ENCODE measurements at regions not wholly inside any gene's neighbourhood (a gene's known extent, or its start where the extent isn't known, plus 50 kb on each side); places are given as distances from the start of the nearest gene placed in this dataset.

DNA sequence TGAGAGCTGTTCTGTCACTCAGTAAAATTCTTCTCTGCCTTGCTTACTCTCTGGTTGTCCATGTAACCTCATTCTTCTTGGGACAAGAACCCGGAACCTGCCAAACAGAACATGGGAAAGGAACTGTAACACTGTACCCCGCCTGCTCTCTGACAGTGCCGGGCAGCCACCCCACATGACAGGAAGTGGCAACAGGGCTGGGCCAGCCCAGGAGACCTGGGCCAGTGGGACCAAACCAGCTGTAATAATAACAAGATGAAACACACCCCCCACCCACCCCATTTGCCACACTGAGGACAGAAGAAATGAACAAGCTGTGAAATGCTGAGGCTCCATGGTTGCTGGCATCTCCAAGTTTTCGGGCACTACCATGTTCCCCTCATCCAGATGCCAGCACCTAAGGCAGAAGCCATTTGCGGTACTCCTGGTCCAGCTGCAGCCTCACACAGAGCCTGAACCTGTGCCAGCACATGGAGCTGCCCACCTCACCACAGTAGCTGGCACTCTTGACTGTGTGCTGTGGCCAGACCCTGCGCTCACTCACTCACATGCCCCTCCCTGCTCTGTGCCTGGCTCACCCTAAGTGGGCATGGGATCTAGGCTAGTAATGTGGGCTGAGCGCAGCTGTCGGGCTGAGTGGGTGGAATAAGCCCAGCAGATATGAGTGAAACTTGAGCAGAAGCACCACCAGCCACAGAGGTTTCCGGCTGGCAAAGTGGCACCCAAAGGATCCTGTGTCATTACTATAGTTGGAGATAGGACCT, 126.2 kb upstream of the UGT8 start:
- no peak for DNase-seq

DNA sequence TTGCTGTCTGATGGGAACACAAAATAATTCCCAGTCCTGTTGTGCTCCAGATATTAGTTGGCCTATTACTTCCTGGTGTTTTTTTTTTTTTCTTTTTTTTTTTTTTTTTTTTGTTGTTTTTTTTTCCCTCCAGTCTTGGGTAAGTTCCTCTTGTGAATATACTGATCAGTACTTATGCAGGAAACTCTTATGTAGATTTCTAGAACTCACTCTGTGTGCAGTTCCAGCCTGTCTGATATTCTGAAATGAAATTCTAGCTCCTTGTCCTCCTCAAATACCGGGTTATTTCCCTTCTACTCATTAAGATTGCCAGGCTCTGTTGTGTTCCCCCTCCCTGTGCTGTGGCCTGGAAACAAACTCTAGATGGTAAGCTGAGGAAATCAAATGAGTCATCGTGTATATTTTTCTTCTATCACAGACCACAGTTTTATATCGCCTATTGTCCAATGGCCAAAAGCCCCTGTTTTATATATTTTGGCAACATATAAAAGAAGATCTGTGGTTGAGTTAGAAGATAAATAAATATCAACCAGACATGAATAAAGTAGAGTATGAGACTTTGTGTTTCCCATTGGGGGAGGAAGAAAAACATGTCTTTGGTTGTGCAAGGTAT, 124.3 kb upstream of the UGT8 start:
- no peak for DNase-seq

DNA sequence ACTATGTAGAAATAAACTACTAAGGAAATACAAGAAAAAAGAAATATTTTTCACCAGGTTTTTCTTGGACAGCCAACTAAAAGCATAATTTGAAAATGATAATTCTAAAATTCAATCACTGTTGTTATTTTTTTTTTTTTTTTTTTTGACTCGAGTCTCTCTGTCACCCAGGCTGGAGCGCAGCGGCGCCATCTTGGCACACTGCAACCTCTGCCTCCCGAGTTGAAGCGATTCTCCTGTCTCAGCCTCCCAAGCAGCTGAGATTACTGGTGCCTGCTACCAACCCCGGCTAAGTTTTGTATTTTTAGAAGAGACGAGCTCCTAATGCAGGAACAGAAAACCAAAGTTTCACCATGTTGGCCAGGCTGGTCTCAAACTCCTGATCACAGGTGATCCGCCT, 122.3 kb upstream of the UGT8 start:
- no peak for DNase-seq

DNA sequence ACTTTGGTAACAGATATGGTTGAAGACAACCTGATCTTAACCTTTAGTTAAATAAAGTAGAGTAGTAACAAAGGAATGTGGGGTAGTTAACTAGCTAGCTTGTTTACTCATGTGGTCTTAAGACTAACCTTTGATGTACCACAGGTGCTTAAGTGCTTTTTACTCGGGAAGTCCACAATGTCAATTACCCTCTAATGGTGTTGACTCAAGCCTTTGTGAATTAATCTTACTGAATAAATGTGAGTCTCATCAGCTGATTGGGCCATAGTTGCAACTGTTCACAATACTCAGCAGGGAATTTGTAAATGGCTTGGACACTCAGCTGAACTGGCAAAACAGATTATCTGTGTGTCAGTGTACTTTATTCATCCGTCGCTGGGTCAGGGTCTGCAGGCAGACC, 119.0 kb upstream of the UGT8 start:
- DNase-seq = no peak

DNA sequence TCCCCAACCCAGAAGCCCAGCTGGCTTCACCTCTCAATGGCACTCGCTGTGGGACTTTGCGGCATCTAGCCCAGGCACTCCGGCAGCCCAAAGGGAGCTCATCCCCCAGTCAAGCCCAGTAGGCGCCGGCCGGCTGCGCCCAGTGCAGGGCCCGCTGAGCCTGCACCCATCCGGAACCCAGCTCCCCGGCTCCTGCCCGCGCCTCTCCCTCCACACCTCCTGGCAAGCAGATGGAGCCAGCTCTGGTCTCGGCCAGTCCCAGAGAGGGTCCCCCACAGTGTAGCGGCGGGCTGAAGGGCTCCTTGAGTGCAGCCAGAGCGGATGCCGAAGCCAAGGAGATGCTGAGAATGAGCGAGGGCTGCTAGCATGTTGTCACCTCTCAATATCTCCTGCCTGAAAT, 116.8 kb upstream of the UGT8 start:
- no peak for DNase-seq

DNA sequence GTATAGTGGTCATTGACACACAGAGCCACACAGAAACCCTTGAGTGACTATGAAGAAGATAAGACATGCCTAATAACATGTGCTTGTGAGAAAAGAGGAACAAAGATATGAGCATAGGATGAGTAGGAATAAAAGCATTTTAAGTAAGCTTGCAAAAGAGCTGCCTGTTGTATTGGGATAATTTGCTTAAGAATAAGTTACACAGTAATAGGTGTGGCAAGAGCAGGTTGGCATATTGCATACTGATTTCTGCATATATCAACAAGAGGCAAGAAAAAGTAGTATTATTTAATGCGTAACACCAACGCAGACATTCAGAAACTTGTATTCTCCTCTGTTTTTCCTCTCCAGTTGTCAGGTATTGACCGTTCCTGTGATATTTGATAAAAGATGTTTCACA, 111.5 kb upstream of the UGT8 start:
- no peak for DNase-seq

DNA sequence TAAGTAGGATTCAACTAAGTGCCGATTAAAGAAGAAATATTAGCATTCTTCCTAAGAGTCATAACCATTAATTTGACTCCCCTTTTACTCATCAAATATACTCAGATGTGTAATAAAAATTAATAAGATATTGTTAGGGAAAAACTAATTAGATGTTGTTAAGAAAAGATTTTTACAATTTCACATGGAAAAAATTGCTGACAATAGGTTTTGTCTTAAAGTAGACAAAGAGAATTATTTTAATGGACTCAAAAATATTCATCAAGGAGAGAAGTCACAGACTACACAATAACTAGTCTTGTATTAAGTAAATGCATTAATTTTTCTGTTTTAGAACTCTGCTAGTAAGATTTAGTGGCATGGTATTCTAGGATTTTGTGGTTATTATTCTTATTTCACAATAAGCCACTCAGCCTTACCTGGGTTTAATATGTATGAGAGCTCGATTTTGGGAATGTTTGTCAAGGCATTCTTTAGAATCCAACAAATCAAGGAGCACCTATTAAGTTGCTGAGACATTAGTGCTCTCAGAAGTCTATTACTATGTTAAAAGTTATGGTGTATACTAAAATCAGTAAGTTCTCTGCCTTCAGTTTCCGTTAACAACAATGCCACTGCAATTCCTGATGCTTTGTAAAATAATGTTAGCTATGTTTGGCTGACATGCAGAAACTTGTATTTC, 110.2 kb upstream of the UGT8 start:
- DNase-seq = no peak

DNA sequence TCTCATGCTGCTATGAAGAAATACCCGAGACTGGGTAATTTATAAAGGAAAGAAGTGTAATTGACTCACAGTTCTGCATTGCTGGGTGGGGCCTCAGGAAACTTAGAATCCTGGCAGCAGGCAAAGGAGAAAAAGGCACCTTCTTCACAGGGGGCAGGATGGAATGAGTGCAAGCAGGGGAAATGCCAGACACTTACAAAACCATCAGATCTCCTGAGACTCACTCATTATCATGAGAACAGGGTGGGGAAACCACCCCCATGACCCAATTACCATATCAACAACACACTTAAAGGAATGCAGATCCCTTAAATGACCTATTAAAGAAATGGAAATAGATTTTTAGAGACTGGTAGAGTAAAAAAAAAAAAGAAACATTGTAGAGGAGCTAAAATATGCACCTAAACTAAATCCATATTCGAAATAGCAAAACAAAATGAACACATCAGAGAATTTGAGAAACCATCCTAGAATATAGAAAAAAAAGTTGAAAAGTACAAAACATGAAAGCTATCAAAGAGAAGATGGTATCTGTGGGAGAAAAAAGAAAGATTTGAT, 104.3 kb upstream of the UGT8 start:
- DNase-seq = no peak

DNA sequence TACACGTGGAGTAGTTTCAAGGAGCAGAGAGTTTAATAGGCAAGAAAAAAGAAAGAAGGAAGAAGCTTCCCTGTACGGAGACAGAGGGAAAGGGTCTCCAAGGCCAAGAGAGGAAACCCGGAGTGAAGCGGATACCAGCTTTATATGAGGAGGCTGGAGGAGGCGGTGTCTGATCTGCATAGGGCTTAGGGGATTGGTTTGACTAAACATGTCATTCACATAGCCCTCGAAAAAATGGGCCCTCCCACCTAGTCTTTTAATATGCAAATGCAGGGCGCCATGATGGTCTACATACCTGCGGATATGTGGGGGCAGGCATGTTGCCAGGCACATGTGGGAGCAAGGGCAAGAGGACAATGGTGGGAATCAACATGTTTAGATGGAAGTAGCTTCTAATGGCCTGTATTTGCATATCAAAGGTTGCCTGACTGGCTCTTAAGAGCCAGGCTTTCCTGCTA, 103.1 kb upstream of the UGT8 start:
- no peak for DNase-seq

DNA sequence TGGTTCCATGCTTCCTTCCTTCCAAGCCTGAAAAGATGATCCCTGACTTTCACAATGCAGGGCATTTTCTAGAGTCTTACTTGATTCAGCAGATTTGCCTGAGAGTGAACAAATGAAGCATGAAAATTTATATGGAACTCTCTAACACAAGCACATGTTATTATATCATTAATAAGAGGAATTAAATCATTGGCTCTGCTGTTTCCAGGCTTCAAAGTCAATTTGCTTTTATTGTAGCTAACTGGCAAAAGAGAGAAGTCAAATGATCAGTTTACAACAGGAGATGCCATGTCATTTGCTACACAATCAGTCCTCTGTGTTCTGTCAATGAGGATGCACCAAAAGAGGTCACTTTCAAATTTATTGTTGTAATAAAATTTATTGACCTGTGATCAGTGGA, 101.5 kb upstream of the UGT8 start:
- DNase-seq = no peak

DNA sequence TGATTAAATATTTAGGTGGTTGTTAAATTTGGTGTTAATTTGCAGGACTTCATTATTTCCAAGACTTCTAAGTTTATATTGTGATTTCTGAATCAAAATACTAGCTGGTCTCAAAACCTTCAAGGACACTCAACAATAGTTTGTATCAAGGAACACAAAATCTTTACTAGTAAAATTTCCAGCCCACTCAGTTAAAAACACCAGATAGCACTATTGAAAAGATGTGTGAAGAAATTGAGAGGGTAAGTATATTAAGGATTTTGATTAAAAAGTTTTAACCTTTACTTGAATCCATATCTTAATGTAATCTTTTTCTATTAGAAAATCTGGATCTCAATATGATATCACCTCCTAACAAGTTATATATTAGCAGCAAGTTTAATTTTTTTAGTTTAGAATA, 89.3 kb upstream of the UGT8 start:
- DNase-seq = no peak

DNA sequence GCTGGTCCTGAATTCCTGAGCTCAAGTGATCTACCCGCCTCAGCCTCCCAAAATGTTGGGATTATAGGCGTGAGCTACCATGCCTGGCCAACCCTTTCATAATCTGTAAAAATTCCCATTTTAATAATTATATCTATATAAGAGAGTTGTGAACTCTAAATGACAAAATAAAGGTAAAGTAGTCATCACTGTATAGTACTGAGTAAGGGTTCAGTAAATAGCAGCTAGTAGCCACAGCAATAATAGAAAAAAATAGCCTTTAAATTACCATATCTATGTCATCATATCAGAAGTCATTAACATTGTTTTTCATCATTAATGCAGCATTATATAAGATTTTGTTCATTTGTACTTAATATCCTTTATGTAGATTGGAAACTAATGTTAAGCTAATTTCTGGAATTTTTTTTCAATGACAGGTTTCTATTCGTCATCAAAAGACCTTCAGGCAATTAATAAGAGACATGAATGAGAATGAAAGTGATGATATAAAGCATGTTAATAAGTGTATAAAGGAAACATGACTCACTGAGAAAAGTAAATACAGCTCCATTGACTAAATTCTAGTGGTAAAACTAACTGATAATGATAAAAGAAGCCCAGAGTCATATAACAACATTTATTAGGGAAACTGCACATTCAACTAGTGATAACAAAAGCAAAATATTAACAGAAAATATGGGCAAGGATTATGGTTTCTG, 85.9 kb upstream of the UGT8 start:
- DNase-seq = no peak

DNA sequence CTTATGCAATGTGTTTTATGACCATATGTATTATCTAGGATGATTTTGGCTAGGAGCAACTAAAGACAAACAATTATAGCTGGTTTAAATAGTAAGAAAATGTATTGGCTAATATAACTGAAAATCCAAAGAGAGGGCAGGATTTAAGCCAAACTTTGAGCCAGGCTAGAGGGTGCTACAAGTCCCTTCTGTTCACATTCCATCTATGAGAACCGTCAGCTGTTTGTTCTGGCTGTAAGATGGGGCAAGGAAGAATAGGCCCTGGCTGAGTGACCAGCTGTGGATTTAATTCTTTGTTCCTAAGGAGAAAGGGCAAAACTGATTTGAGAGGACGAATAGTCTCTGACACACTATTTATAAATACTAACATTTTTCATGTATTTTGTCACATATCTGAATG, 79.2 kb upstream of the UGT8 start:
- DNase-seq = no peak

DNA sequence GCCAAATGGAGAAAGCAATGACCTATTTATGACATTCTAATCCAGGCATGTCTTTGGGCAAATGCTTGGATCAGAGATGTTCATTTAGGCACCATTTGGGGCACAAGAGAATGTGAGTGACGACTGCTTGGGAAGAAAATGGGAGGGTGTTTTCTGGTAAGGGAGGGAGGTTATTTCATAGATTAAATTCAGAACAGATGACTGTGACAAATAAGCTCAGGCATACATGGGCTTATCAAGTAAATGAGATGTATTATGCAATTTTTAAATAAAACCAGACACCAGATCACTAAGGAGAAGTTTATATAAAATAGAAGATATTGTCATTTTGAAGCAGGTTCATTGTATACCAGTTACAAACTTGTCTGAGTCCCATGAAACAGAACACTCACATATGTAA, 71.4 kb upstream of the UGT8 start:
- no peak for DNase-seq

DNA sequence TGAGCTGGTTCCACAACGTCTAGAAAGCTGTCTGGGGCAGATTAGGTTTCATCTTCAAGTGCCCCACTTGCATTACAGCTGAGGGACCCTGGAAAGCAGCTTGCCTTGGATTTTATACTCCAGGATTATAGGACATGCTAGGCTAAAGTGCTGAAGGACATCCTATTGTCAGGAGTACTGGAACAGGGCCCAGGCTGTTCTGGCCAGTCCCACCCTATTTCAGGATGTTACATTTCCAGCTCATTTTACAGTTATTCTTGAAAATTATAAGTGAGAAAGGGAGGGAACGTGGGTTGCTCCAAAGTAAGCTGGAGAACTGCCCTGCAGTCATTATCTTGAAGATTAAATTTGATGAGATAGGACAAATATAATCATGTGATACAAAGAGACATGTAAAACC, 71.0 kb upstream of the UGT8 start:
- DNase-seq = no peak

DNA sequence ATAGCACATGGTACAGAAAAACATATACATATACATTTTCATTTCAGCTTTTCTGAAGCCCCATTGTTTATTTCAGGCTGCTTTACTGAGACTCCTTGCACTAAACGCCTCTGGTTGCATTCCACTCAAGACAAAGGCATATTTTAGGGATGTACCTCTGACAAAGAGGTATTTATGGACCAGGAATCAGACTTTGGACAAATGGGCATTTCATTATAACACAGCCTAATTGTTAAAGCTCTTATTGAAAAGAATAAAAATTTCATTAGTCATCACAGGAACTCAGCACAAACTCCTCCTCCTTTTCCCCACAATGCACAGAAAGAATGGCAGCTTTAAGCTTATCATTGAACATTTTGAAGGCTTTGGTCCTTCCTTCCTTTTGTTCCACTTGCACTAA, 62.9 kb upstream of the UGT8 start:
- no peak for DNase-seq

DNA sequence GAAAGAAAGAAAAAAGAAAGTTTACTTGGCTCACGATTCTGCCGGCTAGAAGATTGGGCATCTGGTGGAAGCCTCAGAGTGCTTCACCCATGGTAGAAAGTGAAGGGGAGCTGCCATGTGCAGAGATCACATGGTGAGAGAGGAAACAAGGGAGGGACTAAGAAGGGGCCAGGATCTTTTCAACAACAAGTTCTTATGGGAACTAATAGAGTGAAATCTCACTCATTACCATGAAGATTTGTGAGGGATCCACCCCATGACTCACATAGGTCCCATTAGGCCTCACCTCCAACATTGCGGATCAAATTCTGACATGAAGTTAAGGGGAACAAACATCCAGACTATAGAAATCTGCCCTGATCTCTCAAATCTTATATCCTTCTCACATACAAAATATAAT, 61.3 kb upstream of the UGT8 start:
- no peak for DNase-seq

DNA sequence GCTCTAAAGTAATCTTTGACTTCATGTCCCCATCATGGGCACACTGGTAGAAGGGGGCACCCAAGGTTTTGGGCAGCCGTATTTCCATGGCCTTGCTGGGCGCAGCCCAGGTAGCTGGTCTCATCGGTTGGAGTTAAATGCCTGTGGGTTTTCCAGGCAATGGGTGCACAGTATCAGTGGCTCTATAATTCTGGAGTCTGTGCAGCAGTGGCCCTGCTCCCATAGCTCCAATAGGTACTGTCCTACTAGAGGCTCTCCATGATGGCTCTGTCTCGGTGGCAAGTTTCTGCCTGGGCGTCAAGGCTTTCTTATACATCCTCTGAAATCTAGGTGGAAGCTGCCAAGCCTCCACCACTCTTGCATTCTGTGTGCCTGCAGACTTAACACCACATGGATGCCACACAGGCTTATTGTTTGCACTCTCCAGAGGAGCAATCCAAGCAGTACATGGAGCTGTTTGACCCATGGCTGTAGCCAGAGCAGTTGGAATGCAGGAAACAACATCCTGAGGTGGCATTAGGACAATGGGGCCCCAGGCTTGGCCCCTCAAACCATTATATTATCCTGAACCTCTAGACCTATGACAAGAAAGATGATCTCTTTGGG, 60.5 kb upstream of the UGT8 start:
- no peak for DNase-seq

DNA sequence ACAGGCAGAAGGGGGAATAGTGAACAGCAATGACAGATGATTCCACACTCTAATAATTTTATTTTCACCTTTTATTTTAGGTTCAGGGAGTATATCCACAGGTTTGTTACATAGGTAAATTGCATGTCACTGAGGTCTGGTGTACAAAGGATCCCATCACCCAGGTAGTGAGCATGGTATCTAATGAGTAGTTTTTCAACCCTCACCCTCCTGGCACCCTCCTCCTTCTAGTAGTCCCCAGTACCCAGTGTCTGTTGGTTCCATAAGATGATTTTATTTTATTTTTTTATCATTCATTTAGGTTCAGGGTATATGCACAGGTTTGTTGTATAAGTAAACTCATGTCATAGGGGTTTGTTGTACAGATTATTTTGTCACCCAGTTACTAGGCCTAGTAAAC, 58.6 kb upstream of the UGT8 start:
- DNase-seq = no peak

DNA sequence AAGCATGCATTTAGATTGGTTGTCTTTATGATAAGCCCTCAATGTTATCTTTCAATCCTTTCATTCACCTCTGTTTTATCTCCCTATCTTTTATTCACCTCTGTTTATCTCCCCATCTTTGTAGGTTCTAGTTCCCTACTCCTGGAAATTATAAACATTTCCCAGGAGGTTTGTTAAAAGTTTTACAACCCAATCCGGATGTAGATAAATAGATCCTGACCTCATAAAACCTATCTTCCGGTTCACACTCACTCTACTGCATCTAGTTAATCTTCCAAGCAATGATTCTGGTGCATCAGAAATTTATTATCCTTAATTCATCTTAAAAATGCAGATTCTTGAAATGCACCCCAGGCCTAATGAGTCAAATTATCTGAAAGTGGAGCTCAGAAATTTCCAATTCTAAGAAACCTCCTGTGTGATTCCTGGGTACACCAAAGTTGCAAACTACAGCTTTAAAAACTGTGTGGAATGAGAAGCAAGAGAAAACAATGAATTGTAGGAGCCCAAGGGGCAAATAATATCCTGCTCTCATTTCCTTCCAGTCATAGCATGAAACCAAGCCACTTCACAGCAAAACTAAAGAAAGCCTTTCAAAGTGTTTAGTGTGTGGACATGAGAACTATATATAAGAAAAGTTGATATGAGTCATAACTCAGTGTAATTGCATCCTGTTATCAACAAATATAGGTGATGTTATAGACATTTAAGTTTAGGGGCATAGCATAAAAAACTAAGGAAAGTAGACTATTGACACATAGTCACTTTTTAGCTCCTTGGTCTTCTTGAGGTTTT, 51.1 kb upstream of the UGT8 start:
- no peak for DNase-seq

Measured in activated CD4-positive, alpha-beta T cell treated with anti-CD3 and anti-CD28 coated beads, Interleukin-2, amount 50 U/mL, for 4 hours (primary cell).